Stimulated activated naive CD8-positive, alpha-beta T cell treated with anti-CD3 and anti-CD28 coated beads, Interleukin-15, amount 100 ng/mL, for 72 hours (primary cell): ENCODE measurements at regions not wholly inside any gene's neighbourhood (a gene's known extent, or its start where the extent isn't known, plus 50 kb on each side); places are given as distances from the start of the nearest gene placed in this dataset.

Experiments used
- ATAC-seq: fragments of 150-1000 bp; cut with Tn5 transposase; 2 replicates; pipeline ENCODE4 v1.10.0; 2021; ENCODE audit warnings: mild to moderate bottlenecking, moderate library complexity
- DNase-seq, 2 donors: peaks; one replicate each; pipeline ENCODE4 v3.0.0; 2021 to 2022
- H3K27ac Mint-ChIP-seq, 2 donors: one replicate each; pipeline ENCODE4 v1.8.0; 2022; ENCODE audit warnings: mild to moderate bottlenecking in 2 of 2, mixed read lengths in 2 of 2, moderate library complexity in 2 of 2
- H3K27me3 Mint-ChIP-seq: one replicate; pipeline ENCODE4 v1.8.0; 2022; ENCODE audit warnings: mixed read lengths
- H3K4me1 Mint-ChIP-seq: one replicate; pipeline ENCODE4 v1.8.0; 2022; ENCODE audit warnings: mild to moderate bottlenecking, mixed read lengths
- H3K4me3 Mint-ChIP-seq, 2 donors: one replicate each; pipeline ENCODE4 v1.8.0; 2022; ENCODE audit warnings: mild to moderate bottlenecking in 2 of 2, mixed read lengths in 2 of 2, moderate library complexity in 1 of 2
- H3K9me3 Mint-ChIP-seq, 2 donors: one replicate each; pipeline ENCODE4 v1.8.0; 2022; ENCODE audit warnings: mixed read lengths in 2 of 2

GRCh38 chr1:208577381-208577905, 333.3 kb upstream of the PLXNA2 start:
- no peak overlapping the region for H3K4me3 Mint-ChIP-seq
- H3K4me1 Mint-ChIP-seq = no peaks in the 10 kb centered on the region
- ATAC-seq (no peak), DNase-seq (no peak)
- no peaks in the 10 kb centered on the region for H3K9me3 Mint-ChIP-seq
- no peak overlapping the region for H3K27ac Mint-ChIP-seq
- H3K27me3 Mint-ChIP-seq = peaks cover 13% of the 10 kb centered on the region

GRCh38 chr1:208581209-208581608, 337.0 kb upstream of the PLXNA2 start:
- no peak overlapping the region for H3K27ac Mint-ChIP-seq
- DNase-seq (no peak), ATAC-seq (no peak)
- H3K4me1 Mint-ChIP-seq = no peaks in the 10 kb centered on the region
- peaks cover 0 to 5% of the 10 kb centered on the region in 2 donors for H3K9me3 Mint-ChIP-seq
- no peak overlapping the region for H3K4me3 Mint-ChIP-seq
- H3K27me3 Mint-ChIP-seq = peaks cover 12% of the 10 kb centered on the region

- no peak for ATAC-seq
- Mint-ChIP-seq H3K27me3 (peaks cover 7% of the 10 kb centered on the region), H3K9me3 (peaks cover 0 to 5% of the 10 kb centered on the region in 2 donors), H3K4me1 (no peaks in the 10 kb centered on the region), H3K27ac (no peak overlapping the region), H3K4me3 (no peak overlapping the region)
- DNase-seq = no peak
Observed at GRCh38 chr1:208581667-208582066, 337.5 kb upstream of the PLXNA2 start.

- no peak for DNase-seq
- Mint-ChIP-seq H3K4me3 (no peak overlapping the region), H3K27me3 (no peaks in the 10 kb centered on the region), H3K27ac (no peak overlapping the region), H3K4me1 (no peaks in the 10 kb centered on the region), H3K9me3 (peaks cover 0 to 5% of the 10 kb centered on the region in 2 donors)
- ATAC-seq = no peak
Observed at GRCh38 chr1:208584167-208584755, 340.1 kb upstream of the PLXNA2 start.

GRCh38 chr1:208587110-208587509, 342.9 kb upstream of the PLXNA2 start:
- ATAC-seq = no peak
- no peaks in the 10 kb centered on the region for H3K27me3 Mint-ChIP-seq
- no peak overlapping the region for H3K4me3 Mint-ChIP-seq
- H3K27ac Mint-ChIP-seq = no peak overlapping the region
- H3K9me3 Mint-ChIP-seq = peaks cover 0 to 5% of the 10 kb centered on the region in 2 donors
- no peak for DNase-seq
- H3K4me1 Mint-ChIP-seq = no peaks in the 10 kb centered on the region

- H3K27me3 Mint-ChIP-seq = no peaks in the 10 kb centered on the region
- no peak overlapping the region for H3K4me3 Mint-ChIP-seq
- no peaks in the 10 kb centered on the region for H3K9me3 Mint-ChIP-seq
Observed at GRCh38 chr1:208593306-208594006, 349.3 kb upstream of the PLXNA2 start.

GRCh38 chr1:208595236-208595635, 351.1 kb upstream of the PLXNA2 start:
- no peaks in the 10 kb centered on the region for H3K27me3 Mint-ChIP-seq
- H3K9me3 Mint-ChIP-seq = no peaks in the 10 kb centered on the region
- no peak overlapping the region for H3K27ac Mint-ChIP-seq
- no peaks in the 10 kb centered on the region for H3K4me1 Mint-ChIP-seq
- H3K4me3 Mint-ChIP-seq = no peak overlapping the region
- ATAC-seq (no peak), DNase-seq (no peak)

More at GRCh38 chr1:208593306-208594006, 349.3 kb upstream of the PLXNA2 start:
- DNase-seq (no peak), ATAC-seq (no peak)
- no peaks in the 10 kb centered on the region for H3K4me1 Mint-ChIP-seq
- no peak overlapping the region for H3K27ac Mint-ChIP-seq

- ATAC-seq = no peak
- DNase-seq = no peak
Observed at GRCh38 chr1:208595745-208596144, 351.6 kb upstream of the PLXNA2 start.

GRCh38 chr1:208597571-208597970, 353.4 kb upstream of the PLXNA2 start:
- no peaks in the 10 kb centered on the region for H3K4me1 Mint-ChIP-seq
- ATAC-seq (no peak), DNase-seq (no peak)
- no peaks in the 10 kb centered on the region for H3K9me3 Mint-ChIP-seq
- no peak overlapping the region for H3K4me3 Mint-ChIP-seq
- H3K27ac Mint-ChIP-seq = peak overlapping the region in 1 of 2 donors; percentile 13
- no peaks in the 10 kb centered on the region for H3K27me3 Mint-ChIP-seq

More at GRCh38 chr1:208595745-208596144, 351.6 kb upstream of the PLXNA2 start:
- H3K27me3 Mint-ChIP-seq = no peaks in the 10 kb centered on the region
- no peak overlapping the region for H3K4me3 Mint-ChIP-seq
- no peak overlapping the region for H3K27ac Mint-ChIP-seq
- no peaks in the 10 kb centered on the region for H3K4me1 Mint-ChIP-seq
- no peaks in the 10 kb centered on the region for H3K9me3 Mint-ChIP-seq

- H3K4me3 Mint-ChIP-seq = no peak overlapping the region
- ATAC-seq (no peak), DNase-seq (no peak)
- H3K27me3 Mint-ChIP-seq = no peaks in the 10 kb centered on the region
- no peak overlapping the region for H3K27ac Mint-ChIP-seq
- H3K9me3 Mint-ChIP-seq = no peaks in the 10 kb centered on the region
- no peaks in the 10 kb centered on the region for H3K4me1 Mint-ChIP-seq
Observed at GRCh38 chr1:208598021-208598420, 353.8 kb upstream of the PLXNA2 start.

GRCh38 chr1:208599063-208599462, 354.9 kb upstream of the PLXNA2 start:
- ATAC-seq (no peak), DNase-seq (no peak)
- Mint-ChIP-seq H3K4me1 (no peaks in the 10 kb centered on the region), H3K27ac (no peak overlapping the region), H3K9me3 (no peaks in the 10 kb centered on the region), H3K4me3 (no peak overlapping the region), H3K27me3 (no peaks in the 10 kb centered on the region)

GRCh38 chr1:208600456-208601190, 356.4 kb upstream of the PLXNA2 start:
- Mint-ChIP-seq H3K9me3 (no peaks in the 10 kb centered on the region), H3K4me3 (no peak overlapping the region), H3K27ac (peak overlapping the region in 1 of 2 donors; percentile 60), H3K4me1 (no peaks in the 10 kb centered on the region), H3K27me3 (peaks cover 7% of the 10 kb centered on the region)
- ATAC-seq (no peak), DNase-seq (no peak)

- Mint-ChIP-seq H3K27me3 (peaks cover 7% of the 10 kb centered on the region), H3K4me1 (no peaks in the 10 kb centered on the region), H3K4me3 (no peak overlapping the region), H3K9me3 (no peaks in the 10 kb centered on the region), H3K27ac (no peak overlapping the region)
- no peak for DNase-seq
- no peak for ATAC-seq
Observed at GRCh38 chr1:208601561-208601960, 357.4 kb upstream of the PLXNA2 start.

- DNase-seq (no peak), ATAC-seq (no peak)
- peaks cover 7% of the 10 kb centered on the region for H3K27me3 Mint-ChIP-seq
- H3K27ac Mint-ChIP-seq = no peak overlapping the region
- H3K4me3 Mint-ChIP-seq = no peak overlapping the region
- H3K9me3 Mint-ChIP-seq = no peaks in the 10 kb centered on the region
- H3K4me1 Mint-ChIP-seq = no peaks in the 10 kb centered on the region
Observed at GRCh38 chr1:208603721-208604120, 359.5 kb upstream of the PLXNA2 start.

GRCh38 chr1:208604295-208604694, 360.1 kb upstream of the PLXNA2 start:
- H3K9me3 Mint-ChIP-seq = no peaks in the 10 kb centered on the region
- H3K27me3 Mint-ChIP-seq = peaks cover 7% of the 10 kb centered on the region
- no peak overlapping the region for H3K27ac Mint-ChIP-seq
- peak; percentile 73 for ATAC-seq
- no peak overlapping the region for H3K4me3 Mint-ChIP-seq
- DNase-seq = no peak
- no peaks in the 10 kb centered on the region for H3K4me1 Mint-ChIP-seq

GRCh38 chr1:208606959-208607358, 362.8 kb upstream of the PLXNA2 start:
- no peaks in the 10 kb centered on the region for H3K9me3 Mint-ChIP-seq
- no peak for DNase-seq
- H3K4me3 Mint-ChIP-seq = no peak overlapping the region
- ATAC-seq = no peak
- H3K27me3 Mint-ChIP-seq = peaks cover 7% of the 10 kb centered on the region
- H3K27ac Mint-ChIP-seq = no peak overlapping the region
- no peaks in the 10 kb centered on the region for H3K4me1 Mint-ChIP-seq
